ENCODE measurements at regions not wholly inside any gene's neighbourhood (a gene's known extent, or its start where the extent isn't known, plus 50 kb on each side); places are given as distances from the start of the nearest gene placed in this dataset.
"Not testable (repeated sequence)": the region's sequence is repeated elsewhere in the genome, so short reads cannot be mapped to it uniquely, and the experiment has no call there.

DNA sequence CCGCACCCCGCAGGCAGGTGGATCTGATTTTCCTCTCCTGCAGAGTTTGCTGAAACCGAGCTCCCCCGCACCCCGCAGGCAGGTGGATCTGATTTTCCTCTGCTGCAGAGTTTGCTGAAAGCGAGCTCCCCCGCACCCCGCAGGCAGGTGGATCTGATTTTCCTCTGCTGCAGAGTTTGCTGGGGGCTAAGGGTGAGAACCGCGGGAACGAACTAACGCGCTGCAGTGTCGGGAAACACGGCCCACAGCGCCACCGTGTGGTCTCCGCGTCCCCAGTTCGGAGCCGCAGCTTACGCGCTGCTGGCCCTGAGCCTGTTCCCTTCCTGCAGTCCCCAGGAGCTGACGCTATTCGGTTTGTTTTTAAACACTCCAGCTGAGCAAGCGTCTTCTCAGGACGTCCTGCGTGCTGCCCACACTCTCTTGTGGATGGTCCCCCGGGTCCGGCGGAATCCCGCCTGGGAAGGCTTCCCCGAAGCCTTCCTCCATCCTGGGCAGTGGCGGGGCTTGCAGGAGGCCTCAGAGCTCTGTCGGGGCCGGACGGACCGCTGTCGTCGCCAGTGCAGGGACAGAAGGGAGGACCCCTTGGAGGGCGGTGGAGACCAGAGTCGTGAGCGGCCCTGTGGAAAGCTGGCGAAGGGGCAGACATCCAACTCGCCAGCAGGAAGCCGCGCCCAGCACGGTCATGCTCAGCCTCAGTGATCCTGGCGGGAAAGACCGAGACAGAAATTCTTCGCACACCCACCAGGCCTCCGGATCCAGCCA, 121.2 kb upstream of the LPCAT1 start:
- peaks cover 3% of the 10 kb centered on the region for H3K4me1 Mint-ChIP-seq
- DNase-seq (peak; percentile 88), ATAC-seq (peak; percentile 82)
- ChIA-PET POLR2A (interaction anchor here (0.7 kb wide), 2 partner anchors 11 to 162 kb away, joined by 3 read pairs; no protein-coding TSS in a partner anchor), CTCF (interaction anchor here (0.5 to 3.7 kb wide), 39 partner anchors 8 to 721 kb away, joined by 3 to 30 read pairs (median 3); no protein-coding TSS in a partner anchor)
- H3K4me3 Mint-ChIP-seq = no peak overlapping the region
- no peaks in the 10 kb centered on the region for H3K36me3 Mint-ChIP-seq (ENCODE audit: low read depth)
- no peak overlapping the region for H3K27ac Mint-ChIP-seq
- H3K27me3 Mint-ChIP-seq = peaks cover 27% of the 10 kb centered on the region
- no peaks in the 10 kb centered on the region for H3K9me3 Mint-ChIP-seq (ENCODE audit: low read depth)
- intact Hi-C loops (cut with DNase I, micrococcal nuclease) = loop anchor here (1.0 to 5.0 kb wide), 7 partner anchors 108 to 723 kb away; no protein-coding TSS in a partner anchor

DNA sequence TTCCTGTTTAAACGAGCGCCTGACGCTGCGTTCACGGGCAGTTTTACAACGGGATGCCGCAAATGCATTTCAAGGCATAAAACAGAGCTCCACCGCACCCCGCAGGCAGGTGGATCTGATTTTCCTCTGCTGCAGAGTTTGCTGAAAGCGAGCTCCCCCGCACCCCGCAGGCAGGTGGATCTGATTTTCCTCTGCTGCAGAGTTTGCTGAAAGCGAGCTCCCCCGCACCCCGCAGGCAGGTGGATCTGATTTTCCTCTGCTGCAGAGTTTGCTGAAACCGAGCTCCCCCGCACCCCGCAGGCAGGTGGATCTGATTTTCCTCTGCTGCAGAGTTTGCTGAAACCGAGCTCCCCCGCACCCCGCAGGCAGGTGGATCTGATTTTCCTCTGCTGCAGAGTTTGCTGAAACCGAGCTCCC, 120.6 kb upstream of the LPCAT1 start:
- intact Hi-C loops (cut with DNase I, micrococcal nuclease) = loop anchor here (2.0 to 5.0 kb wide), 3 partner anchors 107 to 722 kb away; no protein-coding TSS in a partner anchor
- H3K27ac Mint-ChIP-seq; H3K9me3 Mint-ChIP-seq (ENCODE audit: low read depth); DNase-seq; H3K4me3 Mint-ChIP-seq; ATAC-seq; H3K4me1 Mint-ChIP-seq; H3K36me3 Mint-ChIP-seq (ENCODE audit: low read depth): not testable (repeated sequence)
- POLR2A ChIA-PET = interaction anchor here (0.7 kb wide), 2 partner anchors 10 to 161 kb away, joined by 3 read pairs; no protein-coding TSS in a partner anchor
- CTCF ChIA-PET = interaction anchor here (0.6 to 3.7 kb wide), 24 partner anchors 9 to 721 kb away, joined by 3 to 30 read pairs (median 4); no protein-coding TSS in a partner anchor
- H3K27me3 Mint-ChIP-seq = peaks cover 26% of the 10 kb centered on the region

DNA sequence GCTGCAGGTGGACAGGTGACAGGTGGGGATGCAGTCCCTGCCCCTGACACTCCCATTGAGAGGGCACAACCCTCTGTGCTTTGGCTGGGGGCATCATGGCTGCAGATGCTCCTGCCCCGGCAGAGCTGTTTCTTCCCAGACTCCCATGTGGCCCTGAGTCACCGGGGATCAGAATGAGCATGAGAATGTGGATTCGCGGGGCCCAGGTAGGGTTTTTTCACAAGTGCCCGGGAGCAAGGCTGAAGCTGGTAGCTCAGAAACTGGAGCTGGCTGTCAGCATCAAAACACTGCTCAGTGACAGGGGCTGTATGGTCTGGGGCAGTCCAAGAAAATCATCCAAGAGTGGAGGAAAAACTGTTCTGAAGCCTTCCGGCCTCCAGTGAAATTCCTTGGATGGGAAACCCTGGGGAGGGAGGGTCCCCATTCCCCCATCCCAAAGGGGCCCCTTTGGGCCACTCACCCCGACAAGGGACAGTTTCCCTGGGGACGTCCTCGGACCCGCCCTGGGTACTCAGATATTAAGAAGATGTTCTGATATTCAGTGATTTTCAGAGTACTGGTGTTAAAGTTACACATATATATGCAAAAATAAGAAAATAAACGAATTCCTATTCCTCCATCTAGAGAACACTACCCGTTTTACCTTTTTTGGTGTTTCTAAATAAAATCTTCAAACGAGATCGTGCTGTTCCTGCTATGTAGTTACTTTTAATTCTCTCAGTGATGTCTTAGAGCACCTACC, 120.1 kb upstream of the LPCAT1 start:
- no peak overlapping the region for H3K4me3 Mint-ChIP-seq
- CTCF ChIA-PET = interaction anchor here (0.6 to 3.7 kb wide), 21 partner anchors 9 to 474 kb away, joined by 3 to 30 read pairs (median 4); no protein-coding TSS in a partner anchor

DNA sequence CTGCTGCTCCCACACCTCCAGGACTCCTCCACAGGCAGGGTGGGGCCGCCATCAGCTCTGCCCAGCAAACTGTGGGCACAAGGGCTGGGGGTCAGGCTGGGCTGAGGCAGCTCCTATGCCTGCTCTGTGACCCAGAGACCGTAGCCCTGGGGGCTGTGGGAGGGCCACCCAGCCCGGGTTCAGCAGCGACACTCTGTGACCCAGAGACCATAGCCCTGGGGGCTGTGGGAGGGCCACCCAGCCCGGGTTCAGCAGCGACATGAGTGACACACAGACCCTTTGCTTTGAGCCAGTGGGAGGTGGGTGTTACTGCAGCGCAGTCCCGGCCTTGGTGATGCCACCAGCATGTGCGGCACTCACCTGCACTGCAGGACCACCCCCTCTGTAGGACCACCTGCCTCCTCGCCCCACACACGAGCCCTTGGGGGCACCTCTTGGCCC, 118.9 kb upstream of the LPCAT1 start:
- Mint-ChIP-seq H3K36me3 (ENCODE audit: low read depth) (no peaks in the 10 kb centered on the region), H3K4me3 (no peak overlapping the region), H3K4me1 (peaks cover 3% of the 10 kb centered on the region), H3K9me3 (ENCODE audit: low read depth) (no peaks in the 10 kb centered on the region), H3K27me3 (peaks cover 23% of the 10 kb centered on the region), H3K27ac (no peak overlapping the region)
- intact Hi-C loops (cut with DNase I, micrococcal nuclease) = loop anchor here (5.0 kb wide), 2 partner anchors 105 to 720 kb away; no protein-coding TSS in a partner anchor
- ChIA-PET POLR2A (no interaction called here), CTCF (interaction anchor here (0.7 to 3.7 kb wide), 9 partner anchors 18 to 719 kb away, joined by 3 to 30 read pairs (median 3); no protein-coding TSS in a partner anchor)
- DNase-seq (no peak), ATAC-seq (no peak)

More for the DNA sequence above, 120.1 kb upstream of the LPCAT1 start:
- Mint-ChIP-seq H3K36me3 (ENCODE audit: low read depth) (no peaks in the 10 kb centered on the region), H3K27ac (no peak overlapping the region), H3K9me3 (ENCODE audit: low read depth) (no peaks in the 10 kb centered on the region), H3K4me1 (peaks cover 3% of the 10 kb centered on the region), H3K27me3 (peaks cover 23% of the 10 kb centered on the region)
- ATAC-seq (no peak), DNase-seq (no peak)
- POLR2A ChIA-PET = interaction anchor here (0.6 to 0.7 kb wide), 2 partner anchors 161 to 284 kb away, joined by 3 to 12 read pairs; no protein-coding TSS in a partner anchor
- intact Hi-C loops (cut with DNase I, micrococcal nuclease) = loop anchor here (2.0 to 5.0 kb wide), 3 partner anchors 107 to 722 kb away; no protein-coding TSS in a partner anchor

DNA sequence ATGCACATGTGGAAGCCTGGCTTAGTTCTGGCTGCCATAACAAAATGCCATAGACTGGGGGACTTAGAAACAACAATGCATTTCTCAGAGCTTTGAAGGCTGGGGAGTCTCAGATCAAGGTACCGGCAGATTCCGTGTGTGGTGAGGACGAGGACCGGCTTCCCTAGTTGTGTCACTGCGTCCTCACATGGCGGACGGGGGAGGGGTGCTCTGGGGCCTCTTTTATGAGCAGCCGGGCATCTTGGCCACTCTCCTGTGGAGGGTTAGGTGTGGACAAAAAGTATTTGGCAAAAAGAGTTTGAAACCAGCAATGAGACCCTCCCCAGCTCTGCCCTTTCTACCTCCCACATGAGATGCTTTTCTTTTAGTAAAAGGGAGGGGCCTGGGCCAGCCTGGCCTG, 118.5 kb upstream of the LPCAT1 start:
- DNase-seq (no peak), ATAC-seq (no peak)
- ChIA-PET CTCF (interaction anchor here (0.7 to 1.3 kb wide), 4 partner anchors 106 to 719 kb away, joined by 3 to 5 read pairs (median 4); no protein-coding TSS in a partner anchor), POLR2A (no interaction called here)
- no peak overlapping the region for H3K27ac Mint-ChIP-seq
- intact Hi-C loops (cut with DNase I, micrococcal nuclease) = loop anchor here (5.0 kb wide), 2 partner anchors 105 to 720 kb away; no protein-coding TSS in a partner anchor
- H3K4me1 Mint-ChIP-seq = peaks cover 3% of the 10 kb centered on the region
- no peaks in the 10 kb centered on the region for H3K9me3 Mint-ChIP-seq (ENCODE audit: low read depth)
- H3K4me3 Mint-ChIP-seq = no peak overlapping the region
- H3K27me3 Mint-ChIP-seq = peaks cover 23% of the 10 kb centered on the region
- no peaks in the 10 kb centered on the region for H3K36me3 Mint-ChIP-seq (ENCODE audit: low read depth)

DNA sequence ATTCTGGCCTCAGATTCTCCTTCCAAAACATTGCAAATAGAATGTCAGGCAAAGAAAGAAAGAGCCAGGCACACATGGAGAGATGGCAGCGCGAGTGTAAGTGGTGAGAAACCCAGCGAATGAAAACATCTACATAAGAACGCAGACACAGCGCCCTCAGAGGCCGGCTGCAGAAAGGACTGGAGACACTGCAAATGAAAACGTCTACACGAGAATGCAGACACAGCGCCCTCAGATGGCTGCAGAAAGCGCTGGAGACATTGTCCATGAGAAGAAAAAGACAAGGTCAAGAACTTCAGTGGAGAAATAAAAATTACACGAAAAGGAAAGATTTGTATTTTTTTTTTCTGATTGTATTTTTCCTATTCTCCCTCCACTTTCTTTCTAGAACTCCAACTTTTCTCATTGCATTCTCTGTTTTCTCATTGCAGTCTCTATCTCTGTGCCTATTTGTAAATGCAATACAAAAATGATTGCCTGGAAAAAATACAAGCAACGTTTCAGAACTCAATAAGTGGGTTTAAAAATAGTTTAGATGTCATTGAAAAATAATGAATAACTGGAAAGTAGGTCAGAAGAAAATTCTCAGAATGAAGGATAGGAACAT, 117.9 kb upstream of the LPCAT1 start:
- ChIA-PET POLR2A (no interaction called here), CTCF (interaction anchor here (0.7 to 1.3 kb wide), 2 partner anchors 262 to 468 kb away, joined by 3 read pairs; no protein-coding TSS in a partner anchor)
- Mint-ChIP-seq H3K27ac (no peak overlapping the region), H3K9me3 (ENCODE audit: low read depth) (no peaks in the 10 kb centered on the region), H3K4me1 (peaks cover 3% of the 10 kb centered on the region), H3K36me3 (ENCODE audit: low read depth) (no peaks in the 10 kb centered on the region), H3K4me3 (no peak overlapping the region), H3K27me3 (peaks cover 23% of the 10 kb centered on the region)
- DNase-seq (peak; percentile 90), ATAC-seq (peak; percentile 94)
- intact Hi-C loops (cut with DNase I, micrococcal nuclease) = loop anchor here (1.0 to 5.0 kb wide), 6 partner anchors 47 to 719 kb away; no protein-coding TSS in a partner anchor

DNA sequence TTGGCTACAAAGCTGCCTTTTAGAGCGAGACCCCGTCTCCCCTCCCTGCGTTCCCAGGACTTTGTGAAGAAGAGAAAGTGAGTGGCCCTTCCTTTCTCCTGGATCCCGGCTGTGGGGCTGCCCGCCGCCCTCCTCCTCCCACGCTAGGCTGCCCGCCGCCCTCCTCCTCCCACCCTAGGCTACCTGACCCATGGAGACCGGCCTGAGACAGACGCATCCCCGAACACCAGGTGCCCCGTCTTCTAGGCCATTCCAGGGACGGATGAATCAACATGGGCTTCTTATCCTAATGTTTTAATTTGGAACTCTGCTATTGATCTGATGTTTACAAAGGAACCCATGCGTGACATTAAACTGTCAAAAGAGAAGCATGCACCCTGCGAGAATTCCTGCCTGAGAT, 117.3 kb upstream of the LPCAT1 start:
- no peaks in the 10 kb centered on the region for H3K9me3 Mint-ChIP-seq (ENCODE audit: low read depth)
- ATAC-seq (no peak), DNase-seq (no peak)
- H3K27me3 Mint-ChIP-seq = peaks cover 21% of the 10 kb centered on the region
- intact Hi-C loops (cut with DNase I, micrococcal nuclease) = loop anchor here (1.0 to 5.0 kb wide), 6 partner anchors 47 to 719 kb away; no protein-coding TSS in a partner anchor
- POLR2A ChIA-PET = no interaction called here
- H3K4me1 Mint-ChIP-seq = peaks cover 3% of the 10 kb centered on the region
- CTCF ChIA-PET = interaction anchor here (0.7 kb wide), 1 partner anchor 468 kb away, joined by 3 read pairs; no protein-coding TSS in a partner anchor
- H3K36me3 Mint-ChIP-seq (ENCODE audit: low read depth) = no peaks in the 10 kb centered on the region
- no peak overlapping the region for H3K27ac Mint-ChIP-seq
- no peak overlapping the region for H3K4me3 Mint-ChIP-seq

DNA sequence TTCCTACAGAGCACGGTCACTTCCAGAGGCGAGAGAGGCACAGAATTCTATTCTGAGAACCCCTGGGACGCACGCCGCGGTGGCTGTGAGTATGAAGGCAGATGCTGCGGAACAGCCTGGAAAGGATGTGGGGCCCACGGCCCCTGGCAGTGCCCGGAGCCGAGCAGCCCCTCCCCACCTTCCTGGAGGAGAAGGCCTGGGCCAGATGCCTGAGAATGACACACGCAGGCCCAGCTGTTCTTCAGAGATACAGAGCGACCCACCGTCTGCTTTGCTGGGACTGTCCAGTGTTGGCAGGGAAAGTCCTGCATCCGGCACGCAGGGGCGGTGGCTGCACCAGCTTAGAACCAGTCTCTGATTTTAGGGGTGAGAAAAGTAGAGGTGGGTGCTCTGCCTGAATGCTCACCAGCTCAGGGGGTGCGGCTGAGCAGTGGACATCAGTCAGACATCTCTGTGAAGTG, 116.7 kb upstream of the LPCAT1 start:
- no peak overlapping the region for H3K27ac Mint-ChIP-seq
- H3K4me1 Mint-ChIP-seq = peaks cover 5% of the 10 kb centered on the region
- no peaks in the 10 kb centered on the region for H3K36me3 Mint-ChIP-seq (ENCODE audit: low read depth)
- peaks cover 18% of the 10 kb centered on the region for H3K27me3 Mint-ChIP-seq
- CTCF ChIA-PET = interaction anchor here (0.7 to 1.5 kb wide), 2 partner anchors 13 to 118 kb away, joined by 3 read pairs; no protein-coding TSS in a partner anchor
- no peaks in the 10 kb centered on the region for H3K9me3 Mint-ChIP-seq (ENCODE audit: low read depth)
- POLR2A ChIA-PET = no interaction called here
- DNase-seq = no peak
- no peak for ATAC-seq
- intact Hi-C loops (cut with DNase I, micrococcal nuclease) = loop anchor here (5.0 kb wide), 2 partner anchors 103 to 718 kb away; no protein-coding TSS in a partner anchor
- H3K4me3 Mint-ChIP-seq = no peak overlapping the region

DNA sequence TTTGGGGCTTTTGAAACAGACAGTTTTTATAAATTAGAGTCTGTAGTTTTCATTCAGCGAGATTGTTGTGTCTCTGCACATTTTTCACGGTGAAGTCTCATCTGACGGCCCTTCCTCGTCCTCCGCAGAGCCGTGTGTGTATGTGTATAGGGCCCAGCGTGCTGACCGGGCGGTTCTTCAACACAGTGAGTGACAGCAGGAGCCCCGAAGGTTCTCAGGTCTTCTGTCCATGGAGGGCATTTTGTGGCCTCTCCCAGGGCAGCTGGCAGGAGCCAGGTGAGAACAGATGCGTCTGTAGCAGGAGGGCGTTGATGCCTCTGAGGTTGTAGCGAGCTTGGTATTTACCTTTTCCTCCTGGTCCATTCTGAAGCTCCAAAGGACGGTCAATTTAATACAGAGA, 116.0 kb upstream of the LPCAT1 start:
- ATAC-seq = no peak
- Mint-ChIP-seq H3K27me3 (peaks cover 13% of the 10 kb centered on the region), H3K27ac (no peak overlapping the region), H3K36me3 (ENCODE audit: low read depth) (no peaks in the 10 kb centered on the region), H3K4me3 (no peak overlapping the region), H3K9me3 (ENCODE audit: low read depth) (no peaks in the 10 kb centered on the region), H3K4me1 (peaks cover 11% of the 10 kb centered on the region)
- no peak for DNase-seq
- ChIA-PET POLR2A (no interaction called here), CTCF (interaction anchor here (1.5 kb wide), 1 partner anchor 13 kb away, joined by 3 read pairs; no protein-coding TSS in a partner anchor)
- intact Hi-C loops (cut with DNase I, micrococcal nuclease) = loop anchor here (5.0 kb wide), 2 partner anchors 102 to 717 kb away; no protein-coding TSS in a partner anchor

DNA sequence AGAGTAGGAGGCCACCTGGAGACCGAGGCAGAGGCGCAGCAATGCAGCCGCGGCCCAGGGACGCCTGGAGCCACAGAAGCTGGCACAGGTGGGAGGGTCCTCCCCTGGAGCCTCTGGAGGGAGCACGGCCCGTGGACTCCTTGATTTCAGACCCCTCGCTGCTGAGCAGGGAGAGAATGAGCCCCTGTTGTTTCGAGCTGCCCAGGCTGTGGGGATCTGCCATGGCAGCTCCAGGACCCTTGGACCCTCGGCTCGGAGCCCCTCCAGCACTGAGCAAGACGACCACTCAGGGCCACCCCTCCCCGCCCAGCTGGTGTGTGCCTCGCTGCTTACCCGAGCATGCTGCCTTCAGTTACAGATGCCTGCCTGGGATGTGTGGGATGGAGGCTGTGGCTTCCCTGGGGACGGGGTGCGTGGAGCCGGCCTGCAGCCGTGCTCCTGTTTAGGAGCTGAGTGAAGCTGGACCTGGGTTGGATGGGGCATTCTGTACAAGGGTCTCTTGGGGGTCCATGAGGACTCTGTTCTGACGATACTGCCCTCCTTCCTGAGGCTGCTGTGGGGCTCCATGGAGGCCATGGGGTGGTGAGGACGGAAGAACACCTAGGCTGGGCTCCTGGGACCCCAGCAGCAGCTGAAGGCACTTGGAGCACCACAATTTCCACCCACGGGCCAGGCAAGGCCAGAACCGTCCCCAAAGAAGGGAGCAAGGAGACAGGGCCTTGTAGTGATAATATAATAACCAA, 115.1 kb upstream of the LPCAT1 start:
- ATAC-seq (no peak), DNase-seq (no peak)
- H3K36me3 Mint-ChIP-seq (ENCODE audit: low read depth) = no peaks in the 10 kb centered on the region
- H3K27me3 Mint-ChIP-seq = peaks cover 8% of the 10 kb centered on the region
- POLR2A ChIA-PET = no interaction called here
- CTCF ChIA-PET = interaction anchor here (0.6 to 1.5 kb wide), 2 partner anchors 14 to 1355 kb away, joined by 3 read pairs; no protein-coding TSS in a partner anchor
- H3K4me3 Mint-ChIP-seq = no peak overlapping the region
- peaks cover 12% of the 10 kb centered on the region for H3K4me1 Mint-ChIP-seq
- intact Hi-C loops (cut with DNase I, micrococcal nuclease) = no loop called here
- H3K27ac Mint-ChIP-seq = no peak overlapping the region
- no peaks in the 10 kb centered on the region for H3K9me3 Mint-ChIP-seq (ENCODE audit: low read depth)

Data from activated CD4-positive, alpha-beta T cell treated with anti-CD3 and anti-CD28 coated beads for 36 hours (primary cell).